Ishikawa (cell line): ENCODE measurements at regions not wholly inside any gene's neighbourhood (a gene's known extent, or its start where the extent isn't known, plus 50 kb on each side); places are given as distances from the start of the nearest gene placed in this dataset.

Experiments used
- CEBPB ChIP-seq: IDR thresholded peaks from 2 replicates; pipeline ENCODE4 v1.6.1; 2012
- CREB1 ChIP-seq: IDR thresholded peaks from 2 replicates; pipeline ENCODE4 v1.6.1; 2012; ENCODE audit warnings: low read depth
- EGR1 ChIP-seq: IDR thresholded peaks from 2 replicates; pipeline ENCODE4 v1.6.1; 2012
- EP300 ChIP-seq: IDR thresholded peaks from 2 replicates; pipeline ENCODE4 v1.6.1; 2012; ENCODE audit warnings: borderline replicate concordance
- FOXM1 ChIP-seq: IDR thresholded peaks from 2 replicates; pipeline ENCODE4 v1.6.1; 2012; ENCODE audit warnings: low read depth, borderline replicate concordance
- NFIC ChIP-seq: IDR thresholded peaks from 2 replicates; pipeline ENCODE4 v1.6.1; 2012
- RAD21 ChIP-seq: IDR thresholded peaks from 2 replicates; pipeline ENCODE4 v1.6.1; 2012; ENCODE audit warnings: low read depth
- TAF1 ChIP-seq: IDR thresholded peaks from 2 replicates; pipeline ENCODE4 v1.6.1; 2012; ENCODE audit warnings: low read depth, mild to moderate bottlenecking
- TCF12 ChIP-seq: IDR thresholded peaks from 2 replicates; pipeline ENCODE4 v1.6.1; 2012; ENCODE audit warnings: low read depth
- TEAD4 ChIP-seq: IDR thresholded peaks from 2 replicates; pipeline ENCODE4 v1.6.1; 2012
- USF1 ChIP-seq: IDR thresholded peaks from 2 replicates; pipeline ENCODE4 v1.6.1; 2012
- YY1 ChIP-seq: IDR thresholded peaks from 2 replicates; pipeline ENCODE4 v1.6.1; 2012; ENCODE audit warnings: low read depth
- ZBTB7A ChIP-seq: IDR thresholded peaks from 2 replicates; pipeline ENCODE4 v1.6.1; 2012; ENCODE audit warnings: low read depth
- TF ChIP-seq, protein P1 (sequence below): IDR thresholded peaks from 2 replicates; pipeline ENCODE4 v1.6.1; 2012
- TF ChIP-seq, protein P2 (sequence below): IDR thresholded peaks from 2 replicates; pipeline ENCODE4 v1.6.1; 2012; ENCODE audit warnings: low read depth, mild to moderate bottlenecking

DNA sequence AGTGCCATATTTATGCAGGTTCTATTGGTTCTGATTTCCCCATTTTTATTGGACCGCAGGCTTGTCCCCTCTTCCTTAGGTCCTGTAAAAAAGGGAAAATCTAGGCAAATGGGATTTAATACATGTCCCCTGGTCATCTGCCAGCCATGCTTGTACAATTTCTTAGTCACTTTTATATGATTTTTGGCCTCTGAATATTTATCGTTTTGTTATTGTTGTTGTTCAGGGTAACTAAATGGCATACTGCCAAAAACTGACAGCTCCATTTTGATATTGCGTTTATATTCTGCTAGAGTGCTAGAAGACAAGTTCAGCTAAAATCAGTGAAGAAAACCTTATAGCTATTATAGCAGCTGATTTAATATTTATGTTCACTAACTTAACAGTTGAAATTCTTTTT is 770.2 kb upstream of the FAM174A start:
- TF ChIP-seq, protein P1, sequence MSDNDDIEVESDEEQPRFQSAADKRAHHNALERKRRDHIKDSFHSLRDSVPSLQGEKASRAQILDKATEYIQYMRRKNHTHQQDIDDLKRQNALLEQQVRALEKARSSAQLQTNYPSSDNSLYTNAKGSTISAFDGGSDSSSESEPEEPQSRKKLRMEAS: no peak
- no peak for TF ChIP-seq RAD21
- no peak for TF ChIP-seq CEBPB
- TF ChIP-seq, protein P2, sequence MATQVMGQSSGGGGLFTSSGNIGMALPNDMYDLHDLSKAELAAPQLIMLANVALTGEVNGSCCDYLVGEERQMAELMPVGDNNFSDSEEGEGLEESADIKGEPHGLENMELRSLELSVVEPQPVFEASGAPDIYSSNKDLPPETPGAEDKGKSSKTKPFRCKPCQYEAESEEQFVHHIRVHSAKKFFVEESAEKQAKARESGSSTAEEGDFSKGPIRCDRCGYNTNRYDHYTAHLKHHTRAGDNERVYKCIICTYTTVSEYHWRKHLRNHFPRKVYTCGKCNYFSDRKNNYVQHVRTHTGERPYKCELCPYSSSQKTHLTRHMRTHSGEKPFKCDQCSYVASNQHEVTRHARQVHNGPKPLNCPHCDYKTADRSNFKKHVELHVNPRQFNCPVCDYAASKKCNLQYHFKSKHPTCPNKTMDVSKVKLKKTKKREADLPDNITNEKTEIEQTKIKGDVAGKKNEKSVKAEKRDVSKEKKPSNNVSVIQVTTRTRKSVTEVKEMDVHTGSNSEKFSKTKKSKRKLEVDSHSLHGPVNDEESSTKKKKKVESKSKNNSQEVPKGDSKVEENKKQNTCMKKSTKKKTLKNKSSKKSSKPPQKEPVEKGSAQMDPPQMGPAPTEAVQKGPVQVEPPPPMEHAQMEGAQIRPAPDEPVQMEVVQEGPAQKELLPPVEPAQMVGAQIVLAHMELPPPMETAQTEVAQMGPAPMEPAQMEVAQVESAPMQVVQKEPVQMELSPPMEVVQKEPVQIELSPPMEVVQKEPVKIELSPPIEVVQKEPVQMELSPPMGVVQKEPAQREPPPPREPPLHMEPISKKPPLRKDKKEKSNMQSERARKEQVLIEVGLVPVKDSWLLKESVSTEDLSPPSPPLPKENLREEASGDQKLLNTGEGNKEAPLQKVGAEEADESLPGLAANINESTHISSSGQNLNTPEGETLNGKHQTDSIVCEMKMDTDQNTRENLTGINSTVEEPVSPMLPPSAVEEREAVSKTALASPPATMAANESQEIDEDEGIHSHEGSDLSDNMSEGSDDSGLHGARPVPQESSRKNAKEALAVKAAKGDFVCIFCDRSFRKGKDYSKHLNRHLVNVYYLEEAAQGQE: no peak
- TF ChIP-seq TEAD4: no peak
- no peak for TF ChIP-seq TCF12
- TF ChIP-seq EP300: no peak
- no peak for TF ChIP-seq TAF1
- TF ChIP-seq YY1: no peak
- TF ChIP-seq USF1: no peak
- no peak for TF ChIP-seq ZBTB7A
- no peak for TF ChIP-seq CREB1
- no peak for TF ChIP-seq NFIC
- TF ChIP-seq EGR1: no peak
- TF ChIP-seq FOXM1: no peak

- TF ChIP-seq EGR1 (no peak), TCF12 (no peak), ZBTB7A (no peak), NFIC (no peak), FOXM1 (no peak), RAD21 (no peak), EP300 (no peak), TEAD4 (no peak), YY1 (no peak), CEBPB (no peak), TAF1 (no peak), USF1 (no peak), CREB1 (no peak)
- TF ChIP-seq, protein P2: no peak
- TF ChIP-seq, protein P1: no peak
Observed at GRCh38 chr5:99763021-99763774, 772.0 kb upstream of the FAM174A start.

- TF ChIP-seq EP300 (no peak), CEBPB (no peak), USF1 (no peak), TCF12 (no peak), RAD21 (no peak), NFIC (no peak), CREB1 (no peak)
- TF ChIP-seq, protein P1: no peak
Observed at GRCh38 chr5:99747342-99747741, 787.8 kb upstream of the FAM174A start.

- no peak for TF ChIP-seq TEAD4
Observed at GRCh38 chr5:99724732-99725290, 796.0 kb upstream of the CHD1 start.

GRCh38 chr5:99721506-99721905 is 792.7 kb upstream of the CHD1 start:
- no peak for TF ChIP-seq CEBPB
- no peak for TF ChIP-seq NFIC
- TF ChIP-seq CREB1: no peak
- TF ChIP-seq TAF1: no peak
- TF ChIP-seq TEAD4: no peak
- TF ChIP-seq RAD21: no peak
- TF ChIP-seq, protein P1: no peak
- TF ChIP-seq YY1: no peak
- TF ChIP-seq USF1: no peak
- no peak for TF ChIP-seq TCF12
- no peak for TF ChIP-seq EGR1
- no peak for TF ChIP-seq ZBTB7A
- no peak for TF ChIP-seq EP300
